H1 (cell line): ENCODE measurements at regions not wholly inside any gene's neighbourhood (a gene's known extent, or its start where the extent isn't known, plus 50 kb on each side); places are given as distances from the start of the nearest gene placed in this dataset.

Source experiments
- CTCF ChIA-PET: fragments of 300-600 bp; sonication (Branson Sonifier 250); formaldehyde crosslinking; loops from one replicate; lab custom pipeline; 2021; ENCODE audit not compliant: partially characterized antibody; lab: Charles Lee
- POLR2A ChIA-PET: fragments of 300-600 bp; sonication (Branson Sonifier 250); formaldehyde crosslinking; loops from one replicate; lab custom pipeline; 2021; ENCODE audit warnings: inconsistent platforms; ENCODE audit not compliant: partially characterized antibody; lab: Charles Lee
- DNase-seq, 2 experiments: peaks; one replicate each; pipeline versions ENCODE4 v3.0.0 to v3.0.0-alpha.2; 2010 to 2022; ENCODE audit warnings: low spot score in 2 of 2, low read depth in 1 of 2, mixed read lengths in 1 of 2
- FAIRE-seq: peaks from 2 replicates; lab custom pipeline; 2011; peaks lifted over from hg19 to GRCh38; lab: Jason Lieb, UNC
- H2AFZ ChIP-seq: 2 replicates; pipeline ENCODE4 v1.8.1; 2012; ENCODE audit warnings: low read length, inconsistent platforms
- H2AK5ac ChIP-seq: 2 replicates; pipeline ENCODE4 v1.6.1; 2013; ENCODE audit warnings: low read depth, low read length
- H2BK120ac ChIP-seq: replicated peaks from 2 replicates; pipeline ENCODE3; 2013; ENCODE audit warnings: low read depth, low read length, inconsistent platforms
- H2BK12ac ChIP-seq: 2 replicates; pipeline ENCODE4 v1.6.1; 2013; ENCODE audit warnings: low read depth, low read length
- H2BK15ac ChIP-seq: 2 replicates; pipeline ENCODE4 v1.6.1; 2013; ENCODE audit warnings: low read length
- H2BK20ac ChIP-seq: 2 replicates; pipeline ENCODE4 v1.6.1; 2013; ENCODE audit warnings: low read length
- H2BK5ac ChIP-seq: 2 replicates; pipeline ENCODE4 v1.6.1; 2013; ENCODE audit warnings: low read depth, low read length
- H3K14ac ChIP-seq: 2 replicates; pipeline ENCODE4 v1.6.1; 2013; ENCODE audit warnings: inconsistent platforms; ENCODE audit not compliant: insufficient read length
- H3K18ac ChIP-seq: 2 replicates; pipeline ENCODE4 v1.6.1; 2013; ENCODE audit warnings: low read length; ENCODE audit errors: extremely low read depth
- H3K23ac ChIP-seq: 2 replicates; pipeline ENCODE4 v1.6.1; 2013; ENCODE audit warnings: inconsistent platforms; ENCODE audit not compliant: insufficient read length
- H3K23me2 ChIP-seq: 2 replicates; pipeline ENCODE4 v1.6.1; 2013; ENCODE audit warnings: low read depth, low read length
- H3K27ac ChIP-seq: 2 replicates; pipeline ENCODE4 v1.6.1; 2011; ENCODE audit warnings: low read depth, low read length, inconsistent platforms
- H3K27me3 ChIP-seq, 4 experiments: replicated peaks in 1 of 4; 1 replicate in 1 of 4; 2 replicates in 3 of 4; pipeline versions ENCODE4 v1.6.1 to v1.8.1; 2011 to 2013; ENCODE audit warnings: low read length in 3 of 4, mild to moderate bottlenecking in 3 of 4, inconsistent platforms in 2 of 4, mixed read lengths in 2 of 4, moderate library complexity in 1 of 4; ENCODE audit not compliant: control insufficient read depth in 3 of 4, insufficient read depth in 3 of 4; ENCODE audit errors: extremely low read depth in 1 of 4
- H3K36me3 ChIP-seq, 4 experiments: 2 replicates each; pipeline versions ENCODE4 v1.6.1 to v1.8.1; 2011 to 2013; ENCODE audit warnings: mild to moderate bottlenecking in 4 of 4, low read length in 3 of 4, moderate library complexity in 2 of 4, control low read depth in 1 of 4, inconsistent platforms in 1 of 4; ENCODE audit not compliant: insufficient read depth in 4 of 4, control insufficient read depth in 2 of 4
- H3K4ac ChIP-seq: replicated peaks from 2 replicates; pipeline ENCODE3; 2013; ENCODE audit warnings: low read length, low read depth, mixed read lengths, inconsistent platforms; ENCODE audit not compliant: insufficient read length
- H3K4me1 ChIP-seq, 4 experiments: replicated peaks in 1 of 4; 1 replicate in 1 of 4; 2 replicates in 3 of 4; pipeline versions ENCODE4 v1.6.1 to v1.8.1; 2011 to 2013; ENCODE audit warnings: low read length in 3 of 4, inconsistent platforms in 2 of 4, mixed read lengths in 1 of 4; ENCODE audit not compliant: insufficient read depth in 4 of 4, control insufficient read depth in 3 of 4
- H3K4me2 ChIP-seq, 2 experiments: 2 replicates each; pipeline versions ENCODE4 v1.6.1 to v1.8.1; 2011 to 2013; ENCODE audit warnings: low read depth in 2 of 2, low read length in 2 of 2, control low read depth in 1 of 2, inconsistent platforms in 1 of 2, mild to moderate bottlenecking in 1 of 2; ENCODE audit not compliant: insufficient read depth in 1 of 2
- H3K4me3 ChIP-seq, 4 experiments: fragments of 200-600, 300-600 bp in 1 of 4; sonication (generic), shearing (Covaris generic), sonication (Bioruptor Twin) in 1 of 4; 2 replicates each; pipeline versions ENCODE4 v1.5.1 to v1.8.1; 2011 to 2016; ENCODE audit warnings: low read length in 4 of 4, low read depth in 3 of 4, control low read depth in 2 of 4, inconsistent platforms in 2 of 4, mild to moderate bottlenecking in 2 of 4, mixed read lengths in 1 of 4, moderate library complexity in 1 of 4; ENCODE audit not compliant: insufficient read depth in 2 of 4; ENCODE audit errors: extremely low read depth in 1 of 4
- H3K56ac ChIP-seq: replicated peaks from 2 replicates; pipeline ENCODE3; 2013; ENCODE audit warnings: low read depth, mild to moderate bottlenecking, mixed read lengths, low read length, inconsistent platforms; ENCODE audit not compliant: insufficient read length
- H3K79me1 ChIP-seq: 2 replicates; pipeline ENCODE4 v1.6.1; 2013; ENCODE audit warnings: low read depth, low read length, control low read depth
- H3K79me2 ChIP-seq, 2 experiments: 2 replicates each; pipeline versions ENCODE4 v1.6.1 to v1.8.1; 2012 to 2013; ENCODE audit warnings: low read length in 2 of 2, mild to moderate bottlenecking in 2 of 2, inconsistent platforms in 1 of 2; ENCODE audit not compliant: insufficient read depth in 2 of 2, control insufficient read depth in 1 of 2
- H3K9ac ChIP-seq, 4 experiments: replicated peaks in 1 of 4; 1 replicate in 1 of 4; 2 replicates in 3 of 4; pipeline versions ENCODE4 v1.6.1 to v1.8.1; 2011 to 2013; ENCODE audit warnings: low read depth in 3 of 4, low read length in 3 of 4, control low read depth in 2 of 4, mild to moderate bottlenecking in 2 of 4, moderate library complexity in 2 of 4, inconsistent platforms in 1 of 4; ENCODE audit errors: extremely low read depth in 1 of 4
- H3K9me3 ChIP-seq, 2 experiments: 2 replicates each; pipeline versions ENCODE4 v1.6.1 to v1.8.1; 2012 to 2013; ENCODE audit warnings: mild to moderate bottlenecking in 2 of 2, moderate library complexity in 2 of 2, control low read depth in 1 of 2, inconsistent platforms in 1 of 2, low read depth in 1 of 2, low read length in 1 of 2, mixed read lengths in 1 of 2; ENCODE audit not compliant: insufficient read depth in 2 of 2
- H4K20me1 ChIP-seq, 2 experiments: replicated peaks in 1 of 2; 2 replicates each; pipeline versions ENCODE3 to v1.8.1; 2011 to 2013; ENCODE audit warnings: inconsistent platforms in 2 of 2, low read length in 2 of 2, mild to moderate bottlenecking in 1 of 2; ENCODE audit not compliant: insufficient read depth in 2 of 2, control insufficient read depth in 1 of 2
- H4K5ac ChIP-seq: 2 replicates; pipeline ENCODE4 v1.6.1; 2013; ENCODE audit warnings: low read length, low read depth, mixed read lengths, inconsistent platforms; ENCODE audit not compliant: insufficient read length
- H4K8ac ChIP-seq: 2 replicates; pipeline ENCODE4 v1.8.0; 2013; ENCODE audit warnings: mild to moderate bottlenecking, moderate library complexity, low read length, inconsistent platforms; ENCODE audit not compliant: insufficient read depth; ENCODE audit errors: extremely low read depth
- H4K91ac ChIP-seq: replicated peaks from 2 replicates; pipeline ENCODE3; 2013; ENCODE audit warnings: low read length, mixed read lengths, inconsistent platforms; ENCODE audit not compliant: insufficient read length
- ASH2L ChIP-seq: fragments of 200-600, 300-600 bp; sonication (generic); IDR thresholded peaks from one replicate; pipeline ENCODE4 v1.7.1; 2017; ENCODE audit warnings: low read length
- BCL11A ChIP-seq, 2 experiments: IDR thresholded peaks; one replicate each; pipeline ENCODE4 v1.6.1; 2011; ENCODE audit warnings: low read depth in 2 of 2, low read length in 2 of 2, mild to moderate bottlenecking in 2 of 2
- CBX8 ChIP-seq: fragments of 300-800, 300-1000 bp; sonication (generic); IDR thresholded peaks from 2 replicates; pipeline ENCODE4 v1.7.1; 2016; ENCODE audit warnings: low read depth, low read length, borderline replicate concordance
- NRF1 ChIP-seq: IDR thresholded peaks from 2 replicates; pipeline ENCODE4 v1.6.1; 2011; ENCODE audit warnings: mild to moderate bottlenecking, low read depth, low read length, improper control_type of control experiment
- POU5F1 ChIP-seq: IDR thresholded peaks from 2 replicates; pipeline ENCODE4 v1.6.1; 2011; ENCODE audit warnings: low read depth, mild to moderate bottlenecking, low read length, moderate library complexity
- SIX5 ChIP-seq: IDR thresholded peaks from 2 replicates; pipeline ENCODE4 v1.6.1; 2011; ENCODE audit warnings: mild to moderate bottlenecking, low read depth, low read length
- SP1 ChIP-seq: IDR thresholded peaks from 2 replicates; pipeline ENCODE4 v1.6.1; 2011; ENCODE audit warnings: low read depth, low read length
- TAF7 ChIP-seq: optimal IDR thresholded peaks from 2 replicates; pipeline ENCODE3; 2011; ENCODE audit warnings: low read depth, mild to moderate bottlenecking, inconsistent platforms, low read length, moderate library complexity, borderline replicate concordance
- TBP ChIP-seq: IDR thresholded peaks from 2 replicates; pipeline ENCODE4 v1.6.1; 2011; ENCODE audit warnings: low read depth, low read length, improper control_type of control experiment
- WGBS, 2 experiments: shearing (Covaris generic) in 1 of 2; methylation state at CpG; one replicate each; pipeline versions ENCODE4 v1.1.6 to v1.1.7; 2013 to 2015; ENCODE audit warnings: low lambda C conversion rate in 2 of 2, mixed read lengths in 2 of 2, inconsistent platforms in 1 of 2, low coverage in 1 of 2, missing lambda C conversion rate in 1 of 2; ENCODE audit not compliant: insufficient replicate concordance in 2 of 2, insufficient coverage in 1 of 2, insufficient read length in 1 of 2; ENCODE audit errors: extremely low coverage in 1 of 2, missing lambda C conversion rate in 1 of 2; 5-methylcytosine and 5-hydroxymethylcytosine counted together

DNA sequence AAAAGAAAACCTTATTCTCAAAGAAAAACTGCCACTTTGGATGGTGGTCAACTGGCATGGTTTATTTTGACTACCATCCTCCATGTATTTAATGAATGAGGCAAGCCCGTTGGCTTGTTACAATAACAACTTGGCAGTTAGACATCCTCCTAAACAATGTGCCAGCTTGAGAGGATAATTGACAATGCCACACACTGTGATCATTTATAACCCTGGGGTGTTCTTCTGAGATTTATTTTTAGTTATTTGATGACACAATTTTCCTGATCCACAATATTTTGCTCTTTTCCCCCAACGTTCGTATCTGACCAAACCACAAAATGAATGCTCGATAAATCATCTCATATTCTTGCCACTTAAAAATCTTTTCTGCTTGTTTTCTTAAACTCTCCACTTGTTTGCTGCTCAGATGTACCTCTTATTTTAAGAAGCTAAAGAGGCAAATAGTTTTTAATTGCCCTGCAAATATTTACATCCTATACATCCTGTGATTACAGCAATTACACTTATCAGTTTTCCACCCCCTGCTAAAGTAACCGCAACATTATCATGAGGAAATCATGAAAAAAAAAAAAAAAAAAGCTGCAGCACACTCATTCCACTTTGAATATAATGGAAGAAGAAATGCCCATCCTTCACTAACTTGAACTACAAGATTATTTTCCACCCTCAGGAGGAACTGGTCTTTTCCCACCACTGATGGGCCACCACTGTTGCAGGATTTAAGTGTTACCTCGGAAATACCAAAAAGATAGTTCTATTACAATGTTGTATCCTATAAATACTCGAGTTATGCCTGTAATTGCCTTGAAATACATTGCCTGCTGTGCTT, 119.9 kb downstream of the MBL2 start:
- Histone ChIP-seq H3K4me1 (no peaks in the 10 kb centered on the region), H2BK15ac (no peak overlapping the region), H4K8ac (no peak overlapping the region), H4K91ac (no peak overlapping the region), H3K79me2 (no peaks in the 10 kb centered on the region), H3K4me3 (no peak overlapping the region), H3K23ac (no peak overlapping the region), H3K14ac (no peak overlapping the region), H4K5ac (no peak overlapping the region), H4K20me1 (no peaks in the 10 kb centered on the region), H3K56ac (no peak overlapping the region), H2AK5ac (no peak overlapping the region), H3K9me3 (no peaks in the 10 kb centered on the region), H3K27ac (no peak overlapping the region), H2AFZ (no peak overlapping the region), H3K9ac (no peak overlapping the region), H3K18ac (no peak overlapping the region), H3K79me1 (no peaks in the 10 kb centered on the region), H3K23me2 (no peaks in the 10 kb centered on the region), H3K4ac (no peak overlapping the region), H2BK5ac (no peak overlapping the region), H3K36me3 (no peaks in the 10 kb centered on the region), H3K27me3 (no peaks in the 10 kb centered on the region), H3K4me2 (no peak overlapping the region), H2BK120ac (no peak overlapping the region), H2BK20ac (no peak overlapping the region), H2BK12ac (no peak overlapping the region)
- ChIA-PET CTCF (interaction anchor here (0.8 kb wide), 1 partner anchor 9 kb away, joined by 3 read pairs; no protein-coding TSS in a partner anchor), POLR2A (no interaction called here)
- FAIRE-seq: no peak
- 84% methylated on average over 7 of the region's 7 CpGs; no CpG with 5 or more reads in 1 of the 2 experiments for WGBS, 2 experiments
- no peak for DNase-seq
- no peak for TF ChIP-seq NRF1
- TF ChIP-seq CBX8: no peak
- TF ChIP-seq BCL11A (IDR thresholded peaks at IDR 0.05; ENCODE audit: low read depth in 2 of 2, low read length in 2 of 2): no peak
- no peak for TF ChIP-seq SIX5
- no peak for TF ChIP-seq ASH2L
- no peak for TF ChIP-seq POU5F1
- TF ChIP-seq SP1: no peak
- no peak for TF ChIP-seq TAF7
- TF ChIP-seq TBP: no peak
